GM18498 (cell line): ENCODE measurements at regions not wholly inside any gene's neighbourhood (a gene's known extent, or its start where the extent isn't known, plus 50 kb on each side); places are given as distances from the start of the nearest gene placed in this dataset.
"Not testable (repeated sequence)": the region's sequence is repeated elsewhere in the genome, so short reads cannot be mapped to it uniquely, and the experiment has no call there.

Source experiments
- ATAC-seq: cut with Tn5 transposase; IDR thresholded peaks from one replicate; pipeline ENCODE4 v1.9.1; 2021; ENCODE audit warnings: mild to moderate bottlenecking, moderate library complexity; ENCODE audit not compliant: unreplicated experiment

DNA sequence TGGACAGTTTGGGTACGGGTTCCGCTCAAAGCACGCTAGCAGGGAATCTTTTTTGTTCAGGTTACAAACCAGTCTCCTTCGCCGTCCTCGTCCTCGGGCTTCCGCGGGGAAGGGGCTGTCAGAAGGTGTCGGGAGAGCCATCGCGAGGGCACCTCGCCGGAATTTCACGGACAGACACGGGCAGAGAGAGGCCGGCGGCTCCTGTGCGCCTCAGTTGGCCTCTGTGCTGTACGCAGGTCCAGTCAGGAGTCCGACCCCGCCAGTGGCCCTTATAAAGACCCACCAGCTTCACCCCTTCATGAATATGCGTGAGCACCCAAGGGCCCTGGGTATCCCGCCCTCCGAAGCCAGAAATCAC, 362.1 kb upstream of the DEFB115 start:
- not testable (repeated sequence) for ATAC-seq

DNA sequence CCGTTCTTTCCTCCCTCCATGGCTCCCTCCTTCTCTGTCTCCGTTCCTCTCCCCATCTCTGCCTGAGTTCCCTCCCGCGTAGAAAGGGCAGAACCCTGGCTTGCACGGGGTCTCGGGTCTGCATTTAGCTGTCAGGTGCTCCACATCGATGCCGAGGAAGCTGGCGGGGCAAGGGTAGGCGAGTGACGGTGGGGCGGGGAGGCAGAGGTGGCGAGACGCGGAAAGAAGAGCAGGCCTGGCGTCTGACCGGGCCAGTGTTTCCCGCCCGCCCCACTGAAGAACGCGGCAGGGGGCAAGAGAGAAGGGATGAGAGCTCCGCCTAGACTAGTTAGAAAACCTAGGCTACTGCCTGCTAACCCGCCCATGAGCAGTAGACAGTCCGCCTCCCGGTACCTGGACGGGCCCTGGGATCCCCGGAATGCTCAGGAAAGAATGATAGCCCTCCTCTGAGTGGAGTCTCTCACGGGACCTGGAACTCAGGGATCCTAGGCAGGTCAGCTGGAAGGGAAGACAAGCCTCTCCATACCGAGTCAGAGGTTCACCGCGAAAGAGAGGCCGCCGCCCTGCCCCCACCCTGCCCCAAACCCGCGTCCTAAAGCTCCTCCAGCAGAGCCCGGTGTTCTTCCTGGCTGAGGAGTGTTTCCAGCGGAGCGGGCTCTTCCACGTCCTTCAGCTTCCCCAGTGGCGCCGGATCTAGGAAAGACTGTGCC, 357.9 kb upstream of the DEFB115 start:
- ATAC-seq = not testable (repeated sequence)

DNA sequence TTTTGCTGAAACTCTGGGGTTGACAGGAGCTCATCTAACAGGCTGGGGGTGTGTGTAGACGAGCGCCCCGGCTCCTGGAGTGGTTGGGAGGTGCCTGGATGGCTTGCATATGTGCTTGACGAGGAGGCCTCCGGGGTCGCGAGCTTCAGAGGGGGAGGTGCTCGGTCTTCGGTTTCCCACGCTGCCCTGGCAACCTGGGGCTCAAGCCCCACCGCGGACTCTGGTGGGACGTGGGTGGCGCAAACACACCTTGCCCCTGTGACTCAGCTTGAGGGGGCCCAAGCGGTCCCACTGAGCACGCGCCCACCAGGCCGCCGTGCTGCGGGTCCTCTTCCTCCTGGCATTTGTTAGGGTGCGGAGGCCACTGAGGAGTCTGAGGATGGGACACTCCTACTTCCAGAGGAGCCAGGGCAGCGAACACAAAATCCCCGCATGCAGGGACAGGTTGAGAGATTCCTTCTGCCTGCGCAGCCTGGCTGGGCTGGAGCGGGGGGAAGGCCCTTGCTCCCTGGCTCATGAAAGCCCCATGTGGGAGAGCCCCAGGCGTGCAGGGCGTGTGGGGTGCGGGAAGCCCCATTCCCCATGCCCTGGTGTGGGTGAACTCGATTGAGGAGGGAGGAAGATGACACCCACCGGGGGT, 357.3 kb upstream of the DEFB115 start:
- not testable (repeated sequence) for ATAC-seq

DNA sequence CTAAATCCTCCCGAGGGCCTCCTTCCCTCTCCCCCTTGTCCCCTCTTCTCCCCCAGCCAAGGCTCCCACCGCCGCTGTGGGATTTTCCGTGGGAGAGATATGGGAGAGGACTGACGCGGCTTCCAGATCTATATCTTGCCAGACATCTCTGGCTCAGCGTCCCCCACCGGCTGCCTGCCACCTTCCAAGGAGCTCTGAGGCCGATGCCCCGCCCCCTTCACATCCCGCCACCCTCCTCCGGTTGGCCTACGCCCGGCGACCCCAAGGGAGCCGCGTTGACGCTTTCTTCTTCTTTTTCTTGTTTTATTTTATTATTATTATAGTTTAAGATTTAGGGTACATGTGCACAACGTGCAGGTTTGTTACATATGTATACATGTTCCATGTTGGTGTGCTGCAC, 352.2 kb upstream of the DEFB115 start:
- not testable (repeated sequence) for ATAC-seq

DNA sequence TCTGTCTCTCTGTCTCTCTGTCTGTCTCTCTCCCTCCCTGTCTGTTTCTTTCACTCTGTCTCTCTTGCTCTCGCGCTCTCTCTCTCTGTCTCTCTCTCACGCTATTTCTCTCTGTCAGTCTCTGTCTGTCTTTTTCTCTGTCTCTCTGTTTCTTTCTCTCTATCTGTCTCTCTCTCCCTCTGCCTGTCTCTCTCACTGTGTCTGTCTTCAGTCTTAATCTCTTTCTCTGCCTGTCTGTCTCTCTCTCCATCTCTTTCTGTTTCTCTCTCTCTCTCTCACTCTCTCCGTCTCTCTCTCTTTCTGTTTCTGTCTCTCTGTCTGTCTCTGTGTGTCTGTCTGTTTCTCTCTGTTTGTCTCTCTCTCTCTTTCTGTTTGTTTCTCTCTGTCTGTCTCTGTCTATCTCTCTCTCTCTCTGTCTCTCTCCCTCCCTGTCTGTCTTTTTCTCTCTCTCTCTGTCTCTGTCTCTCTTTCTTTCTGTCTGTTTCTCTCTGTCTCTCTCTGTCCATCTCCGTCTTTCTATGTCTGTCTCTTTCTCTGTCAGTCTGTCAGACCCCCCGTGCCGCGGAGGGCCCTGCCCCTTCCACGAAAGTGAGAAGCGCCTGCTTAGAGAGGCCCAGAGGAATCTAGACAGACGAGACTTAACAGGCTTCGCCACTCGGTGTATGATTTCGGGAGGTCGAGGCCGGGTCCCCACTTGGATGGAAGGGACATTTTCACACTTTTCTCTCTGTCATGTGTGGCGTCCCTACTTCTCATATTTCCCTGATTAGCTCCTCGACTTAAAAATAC, 346.3 kb upstream of the DEFB115 start:
- no peak for ATAC-seq

DNA sequence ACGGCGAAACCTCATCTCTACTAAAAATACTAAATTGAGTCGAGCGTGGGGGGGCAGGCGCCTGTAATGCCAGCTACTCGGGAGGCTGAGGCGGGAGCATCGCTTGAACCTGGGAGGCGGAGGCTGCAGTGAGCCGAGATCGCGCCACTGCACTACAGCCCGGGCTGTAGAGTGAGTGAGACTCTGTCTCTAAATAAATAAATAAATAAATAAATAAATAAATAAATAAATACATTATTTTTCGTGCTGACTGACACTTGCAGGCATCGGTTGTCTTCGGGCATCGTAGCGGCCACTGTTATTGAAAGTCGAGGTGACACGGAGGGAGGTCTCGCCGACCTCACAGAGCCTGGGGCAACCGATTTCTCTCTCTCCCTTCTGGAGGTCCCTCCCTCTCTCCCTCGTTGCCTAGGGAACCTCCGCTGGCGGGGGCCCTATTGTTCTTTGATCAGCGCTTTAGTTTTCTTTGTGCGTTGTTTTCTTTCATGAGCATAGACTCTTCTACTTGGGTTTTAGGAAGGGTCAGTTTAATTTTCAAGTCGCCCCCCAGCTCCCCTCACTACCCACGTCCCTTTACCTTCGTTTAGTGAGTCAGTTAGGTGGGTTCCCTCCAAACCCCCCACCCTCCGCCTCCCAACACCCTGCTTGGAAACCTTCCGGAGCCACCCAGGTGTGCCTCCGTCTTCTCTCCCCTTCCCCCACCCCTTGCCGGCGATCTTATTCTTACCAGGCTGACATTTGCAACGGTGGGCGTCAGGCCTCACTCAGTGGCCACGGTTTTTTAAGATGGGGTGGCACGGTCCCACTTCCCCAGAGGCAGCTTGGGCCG, 345.4 kb upstream of the DEFB115 start:
- not testable (repeated sequence) for ATAC-seq

DNA sequence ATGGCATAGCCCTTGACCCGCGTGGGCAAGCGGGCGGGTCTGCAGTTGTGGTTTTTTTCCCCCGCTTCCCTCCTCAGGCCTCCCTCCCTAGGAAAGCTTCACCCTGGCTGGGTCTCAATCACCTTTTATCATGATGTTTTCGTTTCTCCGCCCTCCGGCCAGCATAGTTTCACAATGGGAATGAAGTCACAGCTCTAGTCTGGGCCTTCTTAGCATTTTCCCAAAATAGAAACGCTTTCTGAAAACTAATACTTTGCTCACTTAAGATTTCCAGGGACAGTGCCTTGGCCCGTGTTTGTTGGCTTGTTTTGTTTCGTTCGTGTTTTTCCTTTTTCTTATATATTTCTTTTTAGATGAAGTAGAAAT, 344.8 kb upstream of the DEFB115 start:
- ATAC-seq = not testable (repeated sequence)

DNA sequence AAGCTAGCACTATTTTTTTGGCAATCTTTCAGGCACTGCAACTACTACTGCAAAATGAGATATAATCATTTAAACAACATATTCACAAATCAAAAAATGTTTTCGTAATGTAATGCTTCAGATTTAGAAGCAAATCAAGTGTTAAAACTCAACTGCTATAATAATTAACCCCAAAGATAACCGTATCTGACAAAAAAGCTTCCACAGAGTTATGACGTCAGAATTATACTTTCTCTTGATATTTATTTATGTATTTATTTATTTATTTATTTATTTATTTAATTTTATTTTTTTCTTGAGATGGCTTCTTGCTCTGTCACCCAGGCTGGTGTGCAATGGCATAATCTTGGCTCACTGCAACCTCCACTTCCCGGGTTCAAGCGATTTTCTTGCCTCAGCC, 341.1 kb upstream of the DEFB115 start:
- ATAC-seq = not testable (repeated sequence)

DNA sequence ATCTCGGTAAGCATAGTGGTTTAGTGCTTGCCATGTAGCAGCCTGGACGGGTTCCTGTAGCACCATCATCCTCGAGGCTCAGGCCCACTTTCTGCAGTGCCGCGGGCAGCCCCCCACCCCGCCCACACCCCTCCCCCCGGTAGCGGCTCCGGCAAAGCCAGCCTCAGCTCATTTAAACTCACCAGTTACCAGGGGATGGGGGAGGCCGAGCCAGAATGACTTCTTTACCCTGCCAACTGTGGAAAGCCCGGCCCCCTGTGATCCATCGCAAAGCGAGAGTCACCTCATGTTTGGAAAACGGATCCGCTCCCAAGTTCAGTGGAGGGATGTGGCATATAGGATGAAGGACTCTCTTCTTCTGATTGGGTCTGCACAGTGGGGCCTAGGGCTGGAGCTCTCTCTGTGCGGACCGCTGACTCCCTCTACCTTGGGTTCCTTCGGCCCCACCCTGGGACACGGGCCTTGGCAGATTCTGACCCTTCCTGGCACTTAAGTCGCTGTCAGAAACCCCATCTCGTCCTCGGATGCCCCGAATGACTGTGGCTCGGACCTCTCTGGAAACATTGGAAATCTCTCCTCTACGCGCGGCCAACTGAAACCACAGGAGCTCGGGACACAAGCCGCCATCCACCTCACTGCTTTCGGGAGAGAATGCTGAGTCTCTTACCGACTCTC, 337.8 kb upstream of the DEFB115 start:
- ATAC-seq = no peak

DNA sequence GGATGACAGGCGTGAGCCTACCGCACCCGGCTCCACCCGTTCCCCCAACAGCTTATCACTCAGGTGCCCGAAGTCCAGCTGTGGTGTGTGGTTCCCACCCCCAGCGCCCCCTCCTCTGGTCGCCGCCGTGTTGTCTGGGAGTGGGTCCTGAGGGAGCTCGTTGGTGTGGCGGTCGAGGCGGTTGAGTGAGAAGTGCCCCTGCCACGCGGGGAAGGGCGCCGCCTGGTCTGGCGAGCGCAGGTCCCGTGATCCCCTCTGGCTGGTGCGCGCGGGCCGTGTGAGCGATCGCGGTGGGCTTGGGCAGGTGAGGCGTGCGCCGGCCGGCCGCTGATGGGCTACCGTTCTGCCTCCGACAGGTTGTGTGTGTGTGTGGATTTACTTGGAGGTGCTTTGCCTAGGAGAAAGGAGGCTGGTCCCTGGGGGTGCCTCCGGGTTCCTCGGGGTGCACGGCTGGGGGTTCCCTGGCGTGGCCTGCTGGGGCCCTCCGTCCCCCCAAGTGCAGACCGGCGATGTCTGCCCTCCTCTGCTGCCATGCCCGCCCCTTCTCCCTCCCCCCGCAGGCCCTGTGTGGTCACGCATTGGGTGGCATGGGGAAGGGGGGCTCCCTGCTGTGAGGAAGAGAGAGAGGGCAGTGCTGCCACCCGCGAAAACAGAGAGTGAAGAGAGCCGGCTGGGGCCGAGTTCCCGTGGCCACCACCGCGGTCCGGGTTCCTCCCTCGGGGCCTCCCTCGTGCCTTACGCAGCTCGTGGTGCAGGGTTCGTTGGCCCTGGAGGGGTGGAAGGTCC, 336.0 kb upstream of the DEFB115 start:
- ATAC-seq = no peak

DNA sequence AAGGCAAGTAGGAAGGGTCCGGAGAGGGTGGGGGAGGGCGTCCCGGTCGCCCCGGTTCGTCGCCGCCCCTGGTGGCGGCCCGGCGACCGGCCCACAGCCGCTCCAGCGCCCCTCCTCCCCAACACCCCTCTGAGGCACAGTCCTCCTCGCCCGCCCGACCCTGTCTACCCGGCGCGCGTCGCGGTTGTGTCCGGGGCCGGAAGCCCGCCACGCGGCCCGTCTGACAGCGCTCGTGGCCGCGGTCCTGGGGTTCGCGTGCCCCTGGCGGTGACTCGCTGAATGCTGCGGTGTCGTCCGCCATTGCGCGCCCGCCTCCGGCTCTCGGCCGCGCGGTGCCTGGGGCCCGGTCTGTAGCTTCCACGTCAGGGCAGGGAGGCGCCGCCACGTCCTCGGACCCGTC, 335.3 kb upstream of the DEFB115 start:
- ATAC-seq = no peak

DNA sequence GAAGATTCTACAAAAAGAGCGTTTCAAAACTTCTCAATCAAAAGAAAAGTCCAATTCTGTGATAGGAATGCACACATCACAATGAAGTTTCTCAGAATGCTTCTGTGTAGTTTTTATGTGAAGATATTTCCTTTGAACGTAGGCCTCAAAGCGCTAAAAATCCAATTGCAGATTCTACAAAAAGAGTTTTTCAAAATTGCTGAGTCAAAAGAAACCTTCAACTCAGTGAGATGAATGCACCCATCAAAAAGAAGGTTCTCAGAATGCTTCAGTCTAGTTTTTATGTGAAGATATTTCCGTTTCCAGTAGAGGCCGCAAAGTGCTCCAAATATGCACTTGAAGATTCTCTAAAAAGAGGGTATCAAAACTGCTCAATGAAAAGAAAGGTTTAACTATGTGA, 319.7 kb upstream of the DEFB115 start:
- no peak for ATAC-seq

DNA sequence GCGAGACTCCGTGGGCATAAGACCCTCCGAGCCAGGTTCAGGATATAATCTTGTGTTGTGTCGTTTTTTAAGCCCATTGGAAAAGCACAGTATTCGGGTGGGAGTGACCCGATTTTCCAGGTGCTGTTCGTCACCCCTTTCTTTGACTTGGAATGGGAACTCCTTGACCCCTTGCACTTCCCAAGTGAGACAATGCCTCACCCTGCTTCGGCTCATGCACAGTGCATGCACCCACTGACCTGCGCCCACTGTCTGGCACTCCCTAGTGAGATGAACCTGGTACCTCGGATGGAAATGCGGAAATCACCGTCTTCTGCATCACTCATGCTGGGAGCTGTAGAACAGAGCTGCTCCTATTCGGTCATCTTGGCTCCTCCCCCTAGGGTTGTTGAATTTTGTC, 307.7 kb upstream of the DEFB115 start:
- no peak for ATAC-seq

DNA sequence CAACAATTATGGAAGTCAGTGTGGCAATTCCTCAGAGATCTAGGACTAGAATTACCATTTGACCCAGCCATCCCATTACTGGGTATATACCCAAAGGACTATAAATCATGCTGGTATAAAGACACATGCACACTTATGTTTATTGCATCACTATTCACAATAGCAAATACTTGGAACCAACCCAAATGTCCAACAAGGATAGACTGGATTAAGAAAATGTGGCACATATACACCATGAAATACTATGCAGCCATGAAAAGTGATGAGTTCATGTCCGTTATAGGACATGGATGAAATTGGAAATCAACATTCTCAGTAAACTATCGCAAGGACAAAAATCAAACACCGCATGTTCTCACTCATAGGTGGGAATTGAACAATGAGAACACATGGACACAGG, 306.4 kb upstream of the DEFB115 start:
- ATAC-seq = not testable (repeated sequence)

DNA sequence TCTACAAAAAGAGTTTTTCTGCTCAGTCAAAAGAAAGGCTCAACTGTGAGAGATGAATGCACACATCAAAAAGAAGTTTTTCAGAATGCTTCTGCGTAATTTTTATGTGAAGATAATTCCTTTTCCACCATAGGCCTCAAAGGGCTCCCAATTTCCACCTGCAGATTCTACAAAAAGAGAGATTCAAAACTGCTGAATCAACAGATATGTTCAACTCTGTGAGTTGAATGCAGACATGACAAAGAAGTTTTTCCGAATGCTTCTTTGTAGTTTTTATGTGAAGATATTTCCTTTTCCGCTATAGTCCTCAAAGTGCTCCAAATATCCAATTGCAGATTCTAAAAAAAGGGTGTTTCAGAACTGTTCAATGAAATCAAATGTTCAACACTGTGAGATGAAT, 300.8 kb upstream of the DEFB115 start:
- ATAC-seq = not testable (repeated sequence)

DNA sequence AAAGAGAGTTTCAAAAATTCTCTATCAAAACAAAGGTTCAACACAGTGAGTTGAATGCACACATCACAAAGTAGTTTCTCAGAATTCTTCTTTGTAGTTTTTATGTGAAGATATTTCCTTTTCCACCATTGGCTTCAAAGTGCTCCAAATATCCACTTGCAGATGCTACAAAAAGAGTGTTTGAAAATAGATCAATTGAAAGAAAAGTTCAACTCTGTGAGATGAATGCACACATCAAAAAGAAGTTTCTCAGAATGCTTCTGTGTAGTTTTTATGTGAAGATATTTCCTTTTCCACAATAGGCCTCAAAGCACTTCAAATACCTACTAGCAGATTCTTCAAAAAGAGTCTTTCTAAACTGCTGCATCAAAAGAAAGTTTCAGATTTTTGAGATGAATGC, 298.3 kb upstream of the DEFB115 start:
- not testable (repeated sequence) for ATAC-seq

DNA sequence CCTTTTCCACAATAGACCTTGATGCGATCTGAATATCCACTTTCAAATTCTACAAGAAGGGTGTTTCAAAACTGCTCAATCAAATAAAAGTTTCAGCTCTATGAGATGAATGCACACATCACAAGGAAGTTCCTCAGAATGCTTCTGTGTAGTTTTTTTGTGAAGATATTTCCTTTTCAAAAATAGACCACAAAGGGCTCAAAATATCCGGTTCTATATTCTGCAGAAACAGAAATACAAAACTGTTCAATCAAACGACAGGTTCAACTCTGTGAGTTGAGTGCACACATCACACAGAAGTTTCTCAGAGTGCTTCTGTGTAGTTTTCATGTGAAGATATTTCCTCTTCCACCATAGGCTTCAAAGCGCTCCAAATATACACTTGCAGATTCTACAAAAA, 293.9 kb upstream of the DEFB115 start:
- ATAC-seq = no peak

DNA sequence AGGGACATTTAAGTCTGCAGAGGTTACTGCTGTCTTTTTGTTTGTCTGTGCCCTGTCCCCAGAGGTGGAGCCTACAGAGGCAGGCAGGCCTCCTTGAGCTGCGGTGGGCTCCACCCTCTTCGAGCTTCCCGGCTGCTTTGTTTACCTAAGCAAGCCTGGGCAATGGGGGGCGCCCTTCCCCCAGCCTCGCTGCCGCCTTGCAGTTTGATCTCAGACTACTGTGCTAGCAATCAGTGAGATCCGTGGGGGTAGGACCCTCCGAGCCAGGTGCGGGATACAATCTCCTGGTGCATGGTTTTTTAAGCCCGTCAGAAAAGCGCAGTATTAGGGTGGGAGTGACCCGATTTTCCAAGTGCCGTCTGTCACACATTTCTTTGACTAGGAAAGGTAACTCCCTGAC, 281.6 kb upstream of the DEFB115 start:
- not testable (repeated sequence) for ATAC-seq

DNA sequence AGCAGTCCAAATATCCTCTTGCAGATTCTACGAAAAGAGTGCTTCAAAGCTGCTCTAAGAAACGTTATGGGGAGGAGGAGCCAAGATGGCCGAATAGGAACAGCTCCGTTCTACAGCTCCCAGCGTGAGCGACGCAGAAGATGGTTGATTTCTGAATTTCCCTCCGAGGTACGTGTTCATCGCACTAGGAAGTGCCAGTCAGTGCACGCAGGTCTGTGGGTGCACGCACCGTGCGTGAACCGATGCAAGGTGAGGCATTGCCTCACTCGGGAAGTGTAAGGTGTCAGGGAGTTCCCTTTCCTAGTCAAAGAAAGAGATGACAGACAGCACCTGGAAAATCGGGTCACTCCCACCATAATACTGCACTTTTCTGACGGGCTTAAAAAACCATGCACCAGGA, 272.1 kb upstream of the DEFB115 start:
- ATAC-seq = no peak
